GM23338 (cell line): ENCODE measurements at regions not wholly inside any gene's neighbourhood (a gene's known extent, or its start where the extent isn't known, plus 50 kb on each side); places are given as distances from the start of the nearest gene placed in this dataset.

Experiments
- ATAC-seq: fragments of 200-7000 bp; cut with Tn5 transposase; 3 replicates; pipeline ENCODE4 v1.9.1; 2020
- DNase-seq: peaks from one replicate; pipeline ENCODE4 v3.0.0-alpha.2; 2015; ENCODE audit warnings: low spot score
- H2AFZ ChIP-seq: fragments of 200-600 bp; sonication (generic); 2 replicates; pipeline ENCODE4 v1.8.0; 2016; ENCODE audit warnings: antibody characterized with exemption, mild to moderate bottlenecking, moderate library complexity
- H3F3A ChIP-seq: fragments of 200-600 bp; sonication (generic); replicated peaks from 2 replicates; pipeline ENCODE4 v1.8.0; 2017; ENCODE audit warnings: antibody characterized with exemption, mixed run types, low read depth
- H3K27ac ChIP-seq: fragments of 200-600 bp; sonication (generic); 2 replicates; pipeline ENCODE4 v1.6.1; 2016; ENCODE audit warnings: low read depth
- H3K27me3 ChIP-seq: fragments of 200-600 bp; sonication (generic); 2 replicates; pipeline ENCODE4 v1.8.0; 2016; ENCODE audit warnings: mild to moderate bottlenecking, mixed run types, moderate library complexity; ENCODE audit not compliant: insufficient read depth
- H3K36me3 ChIP-seq: fragments of 200-600 bp; sonication (generic); 2 replicates; pipeline ENCODE4 v1.8.0; 2016; ENCODE audit warnings: mild to moderate bottlenecking; ENCODE audit not compliant: insufficient read depth
- H3K4me1 ChIP-seq: fragments of 200-600 bp; sonication (generic); 2 replicates; pipeline ENCODE4 v1.8.0; 2016; ENCODE audit warnings: mild to moderate bottlenecking, moderate library complexity; ENCODE audit not compliant: insufficient read depth
- H3K4me2 ChIP-seq: fragments of 200-600 bp; sonication (generic); 2 replicates; pipeline ENCODE4 v1.7.1; 2017; ENCODE audit warnings: mixed run types
- H3K4me3 ChIP-seq: fragments of 200-600 bp; sonication (generic); 2 replicates; pipeline ENCODE4 v1.6.1; 2016; ENCODE audit warnings: mixed run types
- H3K79me2 ChIP-seq: fragments of 200-600 bp; sonication (generic); replicated peaks from 2 replicates; pipeline ENCODE4 v1.8.0; 2017; ENCODE audit warnings: mild to moderate bottlenecking; ENCODE audit not compliant: insufficient read depth
- H3K9me2 ChIP-seq: fragments of 200-600 bp; sonication (generic); 2 replicates; pipeline ENCODE4 v1.8.0; 2017; ENCODE audit not compliant: insufficient read depth
- H4K20me1 ChIP-seq: fragments of 200-600 bp; sonication (generic); replicated peaks from 2 replicates; pipeline ENCODE4 v1.8.0; 2017; ENCODE audit warnings: mild to moderate bottlenecking; ENCODE audit not compliant: insufficient read depth
- H3K27ac Mint-ChIP-seq: 2 replicates; pipeline ENCODE4 v1.8.0; 2020; ENCODE audit warnings: inconsistent platforms, mild to moderate bottlenecking, moderate library complexity, mixed read lengths
- H3K27me3 Mint-ChIP-seq: 3 replicates; pipeline ENCODE4 v1.8.0; 2022; ENCODE audit warnings: low read depth, mild to moderate bottlenecking, moderate library complexity, mixed read lengths, inconsistent platforms; ENCODE audit not compliant: insufficient read depth, poor library complexity
- H3K36me3 Mint-ChIP-seq: 3 replicates; pipeline ENCODE4 v1.8.0; 2021; ENCODE audit warnings: low read depth, mild to moderate bottlenecking, inconsistent platforms, moderate library complexity, mixed read lengths
- H3K4me1 Mint-ChIP-seq: 3 replicates; pipeline ENCODE4 v1.8.0; 2020; ENCODE audit warnings: mild to moderate bottlenecking, inconsistent platforms, mixed read lengths
- H3K4me3 Mint-ChIP-seq: 3 replicates; pipeline ENCODE4 v1.8.0; 2021; ENCODE audit warnings: moderate library complexity, mild to moderate bottlenecking, inconsistent platforms, mixed read lengths
- H3K9me3 Mint-ChIP-seq: 3 replicates; pipeline ENCODE4 v1.8.0; 2020; ENCODE audit warnings: moderate library complexity, mild to moderate bottlenecking, inconsistent platforms, mixed read lengths
- CREB1 ChIP-seq: fragments of 250-450 bp; sonication (Bioruptor Pico); IDR thresholded peaks from 2 replicates; pipeline ENCODE4 v1.5.0; 2020; ENCODE audit warnings: low read depth, mild to moderate bottlenecking, moderate library complexity
- ETS1 ChIP-seq: IDR thresholded peaks from 2 replicates; pipeline ENCODE4 v1.6.1; 2016; ENCODE audit warnings: antibody characterized with exemption
- EZH2 ChIP-seq: fragments of 200-600 bp; sonication (generic); IDR thresholded peaks from one replicate; pipeline ENCODE4 v1.8.0; 2017; ENCODE audit warnings: antibody characterized with exemption, mild to moderate bottlenecking, low read depth; ENCODE audit not compliant: unreplicated experiment
- EZH2phosphoT487 ChIP-seq: fragments of 200-600 bp; sonication (generic); IDR thresholded peaks from one replicate; pipeline ENCODE4 v1.8.1; 2018; ENCODE audit warnings: antibody characterized with exemption; ENCODE audit not compliant: unreplicated experiment
- JUNB ChIP-seq: IDR thresholded peaks from one replicate; pipeline ENCODE4 v1.6.1; 2016; ENCODE audit warnings: antibody characterized with exemption; ENCODE audit not compliant: unreplicated experiment
- NANOG ChIP-seq: IDR thresholded peaks from 2 replicates; pipeline ENCODE4 v1.6.1; 2016; ENCODE audit warnings: antibody characterized with exemption, borderline replicate concordance
- POLR2AphosphoS5 ChIP-seq: IDR thresholded peaks from 2 replicates; pipeline ENCODE4 v1.6.1; 2016; ENCODE audit warnings: antibody characterized with exemption, low read depth
- ZNF114 ChIP-seq: fragments of 250-450 bp; sonication (Bioruptor Pico); IDR thresholded peaks from 2 replicates; pipeline ENCODE4 v1.5.0; 2020; ENCODE audit warnings: mild to moderate bottlenecking, moderate library complexity
- ZNF331 ChIP-seq: fragments of 250-450 bp; sonication (Bioruptor Pico); IDR thresholded peaks from 2 replicates; pipeline ENCODE4 v1.5.0; 2020; ENCODE audit warnings: low read depth, mild to moderate bottlenecking, moderate library complexity
- ZNF462 ChIP-seq: fragments of 250-450 bp; sonication (Bioruptor Pico); IDR thresholded peaks from 2 replicates; pipeline ENCODE4 v1.5.0; 2020; ENCODE audit warnings: mild to moderate bottlenecking, moderate library complexity
- TF ChIP-seq, protein P1 (sequence below): IDR thresholded peaks from one replicate; pipeline ENCODE4 v1.6.1; 2018; ENCODE audit warnings: antibody characterized with exemption; ENCODE audit not compliant: unreplicated experiment

DNA sequence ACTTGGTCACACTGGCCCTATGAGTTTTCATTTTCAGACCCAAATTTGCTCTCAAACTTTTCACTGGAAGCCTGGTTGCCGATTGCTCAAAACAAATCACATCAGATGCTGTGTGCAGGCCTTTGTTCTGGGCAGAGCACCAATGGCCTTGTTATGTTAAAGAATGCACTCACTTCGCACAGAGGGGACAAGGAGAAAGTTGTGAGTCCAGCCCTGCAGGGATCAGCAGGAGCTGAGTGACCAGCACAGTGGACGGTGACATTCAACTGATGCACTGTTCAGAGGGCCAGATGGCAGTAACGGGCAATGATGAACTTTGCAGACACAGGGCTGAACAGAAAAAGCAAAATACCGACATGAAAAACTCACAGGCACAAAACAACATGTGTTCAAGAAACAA, 86.1 kb downstream of the BARX1 start (continued):
- TF ChIP-seq, protein P1, sequence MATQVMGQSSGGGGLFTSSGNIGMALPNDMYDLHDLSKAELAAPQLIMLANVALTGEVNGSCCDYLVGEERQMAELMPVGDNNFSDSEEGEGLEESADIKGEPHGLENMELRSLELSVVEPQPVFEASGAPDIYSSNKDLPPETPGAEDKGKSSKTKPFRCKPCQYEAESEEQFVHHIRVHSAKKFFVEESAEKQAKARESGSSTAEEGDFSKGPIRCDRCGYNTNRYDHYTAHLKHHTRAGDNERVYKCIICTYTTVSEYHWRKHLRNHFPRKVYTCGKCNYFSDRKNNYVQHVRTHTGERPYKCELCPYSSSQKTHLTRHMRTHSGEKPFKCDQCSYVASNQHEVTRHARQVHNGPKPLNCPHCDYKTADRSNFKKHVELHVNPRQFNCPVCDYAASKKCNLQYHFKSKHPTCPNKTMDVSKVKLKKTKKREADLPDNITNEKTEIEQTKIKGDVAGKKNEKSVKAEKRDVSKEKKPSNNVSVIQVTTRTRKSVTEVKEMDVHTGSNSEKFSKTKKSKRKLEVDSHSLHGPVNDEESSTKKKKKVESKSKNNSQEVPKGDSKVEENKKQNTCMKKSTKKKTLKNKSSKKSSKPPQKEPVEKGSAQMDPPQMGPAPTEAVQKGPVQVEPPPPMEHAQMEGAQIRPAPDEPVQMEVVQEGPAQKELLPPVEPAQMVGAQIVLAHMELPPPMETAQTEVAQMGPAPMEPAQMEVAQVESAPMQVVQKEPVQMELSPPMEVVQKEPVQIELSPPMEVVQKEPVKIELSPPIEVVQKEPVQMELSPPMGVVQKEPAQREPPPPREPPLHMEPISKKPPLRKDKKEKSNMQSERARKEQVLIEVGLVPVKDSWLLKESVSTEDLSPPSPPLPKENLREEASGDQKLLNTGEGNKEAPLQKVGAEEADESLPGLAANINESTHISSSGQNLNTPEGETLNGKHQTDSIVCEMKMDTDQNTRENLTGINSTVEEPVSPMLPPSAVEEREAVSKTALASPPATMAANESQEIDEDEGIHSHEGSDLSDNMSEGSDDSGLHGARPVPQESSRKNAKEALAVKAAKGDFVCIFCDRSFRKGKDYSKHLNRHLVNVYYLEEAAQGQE, result no peak
- TF ChIP-seq ZNF331 (CRISPR knock-in tag) (no peak), CREB1 (CRISPR knock-in tag) (no peak), EZH2phosphoT487 (no peak), JUNB (no peak), NANOG (no peak), POLR2AphosphoS5 (no peak), ETS1 (no peak), ZNF114 (CRISPR knock-in tag) (no peak)

- Histone ChIP-seq H3K4me3 (no peak overlapping the region), H3K27ac (no peak overlapping the region), H3K36me3 (no peaks in the 10 kb centered on the region), H3K4me2 (no peak overlapping the region), H3K4me1 (peaks cover 15% of the 10 kb centered on the region; the same call in 1 of the 2 replicates), H3K9me2 (no peaks in the 10 kb centered on the region), H3K27me3 (peaks cover 9% of the 10 kb centered on the region; the same call in 1 of the 2 replicates), H3F3A (no peaks in the 10 kb centered on the region), H3K79me2 (no peaks in the 10 kb centered on the region), H4K20me1 (no peaks in the 10 kb centered on the region), H2AFZ (no peak overlapping the region; the same call in 1 of the 2 replicates)
- no peak for ATAC-seq
- Mint-ChIP-seq H3K27me3 (peaks cover 4% of the 10 kb centered on the region), H3K27ac (no peak overlapping the region), H3K4me1 (peaks cover 28% of the 10 kb centered on the region), H3K4me3 (no peak overlapping the region), H3K36me3 (no peaks in the 10 kb centered on the region; the same call in 2 of the 3 replicates), H3K9me3 (no peaks in the 10 kb centered on the region)
- no peak for DNase-seq
- TF ChIP-seq, protein P1, result no peak
- TF ChIP-seq EZH2 (no peak), EZH2phosphoT487 (no peak), ZNF462 (no peak), NANOG (no peak), ZNF331 (CRISPR knock-in tag) (no peak), JUNB (no peak), CREB1 (CRISPR knock-in tag) (no peak)
These were observed 89.4 kb downstream of the BARX1 start for GRCh38 chr9:93865716-93866115.
